GM21737 (cell line): ENCODE measurements at regions not wholly inside any gene's neighbourhood (a gene's known extent, or its start where the extent isn't known, plus 50 kb on each side); places are given as distances from the start of the nearest gene placed in this dataset.

Source experiments
- ATAC-seq: cut with Tn5 transposase; IDR thresholded peaks from one replicate; pipeline ENCODE4 v1.9.1; 2021; ENCODE audit warnings: mild to moderate bottlenecking, moderate library complexity; ENCODE audit not compliant: unreplicated experiment

DNA sequence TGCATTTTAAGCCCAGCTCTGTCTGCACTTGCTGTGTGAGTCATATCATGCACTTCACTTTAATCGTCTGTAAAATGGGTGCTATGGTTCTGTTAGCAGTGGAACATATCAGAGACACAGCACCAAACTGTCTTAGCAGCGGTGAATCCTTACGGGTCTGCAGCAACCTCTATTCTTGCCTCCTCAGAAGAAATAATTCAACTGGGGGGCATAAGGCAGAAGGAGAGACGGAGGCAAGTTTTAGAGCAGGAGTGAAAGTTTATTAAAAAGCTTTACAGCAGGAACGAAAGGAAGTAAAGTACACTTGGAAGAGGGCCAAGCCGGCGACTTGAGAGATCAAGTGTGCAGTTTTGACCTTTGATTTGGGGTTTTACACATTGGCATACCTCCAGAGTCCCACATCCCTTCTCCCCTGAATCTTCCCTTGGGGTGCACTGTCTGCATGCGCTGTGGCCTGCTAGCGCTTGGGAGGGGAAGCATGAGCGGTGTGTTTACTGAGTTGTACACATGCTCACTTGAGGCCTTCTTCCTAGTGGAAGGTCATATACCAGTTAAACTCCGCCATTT, 109.8 kb downstream of the DDX1 start:
- no peak for ATAC-seq

DNA sequence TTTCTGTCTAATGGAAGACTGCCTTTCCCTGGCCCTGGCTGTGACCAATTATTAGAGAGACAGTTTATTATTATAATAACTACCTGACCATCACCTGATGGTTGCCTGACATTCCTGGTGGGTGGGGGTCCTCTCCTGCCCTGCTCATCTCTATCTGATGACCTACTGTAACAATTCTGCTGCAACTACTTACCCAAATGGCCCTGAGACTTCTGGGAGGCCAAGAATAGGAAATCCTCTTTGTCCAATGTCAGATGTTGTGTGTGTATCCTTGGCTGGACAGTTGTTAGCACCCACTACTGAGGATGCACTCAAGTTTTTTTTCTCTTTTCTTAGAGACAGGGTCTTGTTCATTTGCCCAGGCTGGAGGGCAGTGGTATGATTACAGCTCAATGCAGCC, 110.3 kb downstream of the DDX1 start:
- ATAC-seq: no peak

DNA sequence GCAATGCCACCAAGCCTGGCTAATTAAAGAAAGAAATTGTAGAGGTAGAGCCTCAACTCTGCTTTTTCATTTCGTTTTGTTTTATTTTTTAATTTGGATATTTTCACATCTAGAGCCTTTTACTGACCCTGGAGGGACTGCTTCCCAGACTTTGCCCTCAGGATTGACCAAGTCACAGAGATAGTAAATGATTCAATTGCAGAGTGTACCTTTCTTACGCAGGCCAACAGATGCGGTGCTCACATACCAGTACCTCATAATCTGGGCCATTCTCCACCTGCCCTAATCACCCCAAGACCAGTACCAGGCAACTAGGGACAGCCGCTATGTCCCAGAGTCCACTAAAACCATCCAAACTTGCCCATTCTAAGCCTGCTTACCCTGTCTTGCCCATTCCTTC, 110.8 kb downstream of the DDX1 start:
- ATAC-seq: no peak

DNA sequence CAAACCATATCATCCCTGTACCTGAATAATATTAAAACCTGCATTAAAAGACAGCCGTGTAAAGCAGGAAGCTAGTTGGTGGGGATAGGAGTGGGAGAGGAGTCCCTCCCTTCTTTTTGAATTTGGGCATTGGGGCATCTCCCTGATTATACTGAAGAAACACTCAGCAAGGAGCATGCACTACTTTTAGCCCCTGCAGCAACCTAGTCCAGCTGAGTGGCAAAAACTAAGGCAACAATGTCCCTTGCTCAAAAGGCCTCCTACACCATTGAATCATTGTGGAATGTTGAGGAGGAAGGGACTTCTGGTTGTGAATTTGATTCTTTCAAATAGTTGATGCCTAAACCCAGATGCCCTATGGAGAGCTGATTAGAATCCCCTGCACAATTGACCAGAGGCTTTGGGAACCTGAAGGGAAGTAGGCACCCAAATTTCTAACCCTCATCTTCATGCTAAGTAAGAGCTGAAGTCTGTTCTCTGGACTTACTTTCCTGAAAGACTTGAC, 111.7 kb downstream of the DDX1 start:
- no peak for ATAC-seq

DNA sequence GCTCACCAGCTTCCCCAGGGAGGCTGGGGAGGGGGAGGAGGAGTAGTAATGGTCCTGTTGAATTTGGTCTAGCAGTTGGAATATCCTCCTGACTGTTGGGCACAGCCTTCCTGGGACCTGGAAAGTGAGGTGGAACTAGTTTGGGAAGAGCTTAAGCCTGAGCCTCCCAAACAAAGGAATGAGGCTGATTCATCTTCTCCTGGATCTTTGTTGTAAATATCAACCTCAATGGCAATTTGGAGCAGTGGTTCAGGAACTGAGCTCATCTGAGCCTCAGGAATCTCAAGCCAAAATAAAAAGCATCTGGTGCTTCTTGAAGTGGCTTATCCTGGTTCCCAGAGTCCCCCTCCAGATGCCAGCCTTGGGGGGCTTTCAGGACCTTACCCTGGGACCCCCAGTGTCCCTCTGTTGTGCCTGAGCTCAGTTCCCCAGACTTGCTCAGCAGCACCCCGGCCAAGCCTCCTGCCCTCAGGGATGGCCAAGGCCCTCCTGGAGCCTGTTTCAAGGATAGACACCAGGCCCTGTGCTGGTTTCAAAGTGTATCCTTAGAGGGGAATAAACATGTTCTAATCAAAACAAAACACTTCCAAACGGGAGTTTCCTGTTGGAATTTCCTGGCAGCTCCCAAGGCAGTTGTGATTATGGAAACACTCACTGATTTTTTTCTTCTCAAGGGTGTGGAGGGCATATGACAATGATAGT, 112.6 kb downstream of the DDX1 start:
- no peak for ATAC-seq

DNA sequence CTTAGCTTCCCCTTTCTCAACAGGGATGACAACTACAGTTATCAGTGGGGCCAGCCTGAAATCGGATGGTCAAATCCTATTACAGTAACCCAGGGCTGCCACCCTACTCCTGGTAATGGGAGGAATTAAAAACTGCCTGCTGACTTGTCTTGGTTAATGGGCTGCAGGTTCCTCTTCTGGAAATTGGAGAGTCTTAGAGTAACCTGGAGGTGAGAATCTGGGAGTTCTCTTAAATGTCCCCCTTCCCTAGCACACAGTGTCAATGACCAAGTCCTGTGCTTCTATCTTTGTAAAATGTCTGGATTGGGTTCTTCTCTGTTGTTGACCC, 113.1 kb downstream of the DDX1 start:
- ATAC-seq: no peak

DNA sequence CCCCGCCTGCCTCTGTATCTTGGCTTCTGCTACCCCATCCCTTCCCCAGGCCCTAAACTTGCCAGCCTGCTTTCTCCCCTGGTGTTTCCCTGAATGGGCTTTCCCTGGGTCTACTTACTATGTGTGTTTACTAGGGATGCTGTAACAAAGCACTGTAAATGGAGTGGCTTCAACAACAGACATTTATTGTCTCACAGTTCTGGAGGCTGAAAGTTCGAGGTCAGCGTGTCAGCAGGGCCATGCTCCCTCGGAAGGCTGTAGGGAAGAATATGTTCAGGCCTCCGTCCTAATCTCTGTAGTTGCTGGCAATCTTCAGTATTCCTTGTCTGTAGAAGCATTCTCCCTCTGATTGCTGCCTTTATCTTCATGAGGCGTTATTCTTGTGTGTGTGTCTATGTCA, 113.6 kb downstream of the DDX1 start:
- ATAC-seq: no peak

DNA sequence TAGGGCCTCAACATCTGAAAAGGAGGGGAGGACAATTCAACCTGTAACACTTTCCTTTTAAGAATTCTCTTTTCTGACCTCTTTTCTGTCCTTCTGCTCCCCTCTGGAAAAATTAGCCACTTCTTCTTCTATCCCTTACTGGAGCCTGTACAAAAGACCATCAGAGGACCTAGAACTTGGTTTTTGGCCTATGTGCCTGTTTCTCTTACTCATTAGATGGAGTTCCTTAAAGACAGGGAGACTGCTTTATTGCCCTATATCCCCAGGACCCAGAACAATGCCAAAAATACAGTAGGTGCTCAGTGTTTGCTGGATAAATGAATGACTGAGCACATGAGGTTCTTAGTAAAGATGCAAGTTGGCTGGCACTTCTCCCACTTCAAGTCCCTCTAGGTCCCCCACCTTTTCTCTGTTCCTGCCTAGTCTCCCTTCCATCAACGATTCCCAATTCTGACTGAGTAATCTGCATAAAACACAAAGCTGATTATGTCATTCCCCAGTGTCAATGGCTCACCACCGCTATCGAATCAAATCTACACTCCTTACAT, 114.2 kb downstream of the DDX1 start:
- ATAC-seq: no peak

DNA sequence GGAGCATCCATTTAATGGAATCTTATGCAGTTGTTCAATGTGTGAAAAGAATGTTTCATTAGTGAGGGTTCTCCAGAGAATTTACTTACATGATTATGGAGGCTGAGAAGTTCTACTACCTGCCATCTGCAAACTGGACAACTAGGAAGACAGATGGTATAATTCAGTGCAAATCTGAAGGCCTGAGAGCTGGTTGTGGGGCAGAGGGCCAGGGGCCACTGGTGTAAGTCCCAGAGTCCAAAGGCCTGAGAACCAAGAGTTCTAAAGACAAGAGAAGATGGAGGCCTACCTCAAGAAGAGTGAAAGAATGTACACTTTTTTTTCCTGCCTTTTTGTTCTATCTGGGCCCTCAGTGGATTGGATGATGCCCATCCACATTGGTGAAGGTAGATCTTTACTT, 114.8 kb downstream of the DDX1 start:
- no peak for ATAC-seq

DNA sequence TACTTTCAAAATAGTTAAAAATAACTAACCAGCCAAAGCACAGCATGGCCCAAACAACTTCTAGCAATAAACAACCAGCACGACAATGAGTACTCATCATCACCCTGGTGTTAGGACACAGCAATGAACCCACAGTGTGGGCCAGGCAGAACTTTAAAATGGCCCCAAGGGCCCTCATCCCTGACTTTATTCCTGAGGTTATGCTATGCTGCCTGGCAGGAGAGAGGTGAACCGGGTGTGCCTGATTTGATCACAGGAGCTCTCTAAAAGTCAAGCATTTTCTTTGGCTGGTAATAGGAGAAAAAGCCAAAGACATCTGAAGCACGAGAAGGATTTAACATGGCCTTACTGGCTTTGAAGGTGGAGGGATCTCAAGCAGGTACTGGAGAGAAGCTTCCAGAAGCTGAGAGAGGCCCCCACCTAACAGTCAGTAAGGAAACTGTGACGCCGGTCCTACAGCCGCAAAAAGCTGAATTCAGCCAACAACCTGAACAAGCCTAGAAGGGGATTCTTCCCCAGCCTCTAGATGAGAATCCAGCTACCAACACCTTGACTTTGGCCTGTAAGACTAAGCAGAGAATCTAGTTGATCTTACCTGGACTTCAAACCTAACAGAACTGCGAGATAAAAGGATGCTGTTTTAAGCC, 115.4 kb downstream of the DDX1 start:
- ATAC-seq: no peak

DNA sequence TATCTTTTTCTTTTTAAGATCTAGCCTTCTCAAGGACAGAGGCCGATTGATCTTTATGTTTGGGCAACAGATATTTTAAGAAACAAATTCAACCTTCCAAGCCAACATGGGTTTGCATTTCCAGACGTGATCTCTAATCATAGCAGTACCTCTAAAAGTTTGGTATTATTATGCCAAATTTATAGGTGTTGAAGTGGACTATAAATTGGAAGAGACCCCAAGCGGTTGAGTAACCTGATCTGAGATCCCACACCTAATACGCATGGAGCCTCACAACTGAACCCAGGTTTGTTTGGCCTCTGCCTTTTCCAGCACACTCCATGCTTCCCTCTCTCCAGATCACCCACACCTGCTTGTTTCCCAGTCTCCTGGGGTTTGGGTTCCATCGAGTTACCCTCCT, 116.5 kb downstream of the DDX1 start:
- ATAC-seq: no peak

DNA sequence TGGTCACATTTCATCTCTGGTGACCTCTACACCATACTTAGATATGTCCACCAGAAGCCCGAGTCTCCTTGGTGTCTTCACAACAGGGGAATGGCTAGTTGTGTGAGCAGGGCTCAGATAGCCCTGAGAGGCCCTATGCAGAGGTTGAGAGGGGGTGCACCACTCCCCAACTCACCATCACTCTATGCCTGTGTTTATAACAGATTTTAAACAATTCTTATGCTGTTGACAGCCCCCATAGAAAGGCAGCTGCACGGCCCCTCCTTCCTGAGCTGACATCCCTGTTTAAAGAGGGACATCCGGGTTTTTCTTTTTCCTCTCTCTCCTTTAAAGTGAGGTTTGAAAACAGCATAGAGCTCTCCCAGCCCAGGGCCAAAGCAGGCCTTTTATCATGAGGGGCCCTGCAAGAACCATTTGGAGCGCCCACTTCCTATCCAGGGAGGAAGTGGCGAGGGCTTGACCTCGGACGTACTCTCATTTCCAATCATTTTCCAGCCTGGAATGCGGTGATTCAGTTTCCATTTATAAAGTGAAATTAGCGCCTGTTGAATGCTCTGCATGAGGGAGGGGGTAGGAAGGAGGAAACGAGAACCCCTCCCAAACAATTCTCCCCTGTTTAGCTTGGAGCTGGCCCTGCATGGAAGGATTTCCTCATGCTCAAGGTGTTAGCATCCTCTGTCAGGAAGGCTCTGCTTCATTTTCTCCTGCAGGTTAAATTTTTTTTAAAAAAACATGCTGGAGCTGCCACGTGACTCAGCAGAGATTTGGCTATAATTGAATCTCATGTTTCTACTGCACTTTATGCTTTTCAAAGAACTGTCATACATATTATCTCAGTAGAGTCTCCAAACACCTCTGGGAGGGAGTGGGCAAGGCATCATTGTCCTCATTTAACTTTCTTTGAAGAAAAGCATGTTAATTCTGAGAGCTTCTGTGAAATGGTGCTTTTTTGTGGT, 117.5 kb downstream of the DDX1 start:
- no peak for ATAC-seq

DNA sequence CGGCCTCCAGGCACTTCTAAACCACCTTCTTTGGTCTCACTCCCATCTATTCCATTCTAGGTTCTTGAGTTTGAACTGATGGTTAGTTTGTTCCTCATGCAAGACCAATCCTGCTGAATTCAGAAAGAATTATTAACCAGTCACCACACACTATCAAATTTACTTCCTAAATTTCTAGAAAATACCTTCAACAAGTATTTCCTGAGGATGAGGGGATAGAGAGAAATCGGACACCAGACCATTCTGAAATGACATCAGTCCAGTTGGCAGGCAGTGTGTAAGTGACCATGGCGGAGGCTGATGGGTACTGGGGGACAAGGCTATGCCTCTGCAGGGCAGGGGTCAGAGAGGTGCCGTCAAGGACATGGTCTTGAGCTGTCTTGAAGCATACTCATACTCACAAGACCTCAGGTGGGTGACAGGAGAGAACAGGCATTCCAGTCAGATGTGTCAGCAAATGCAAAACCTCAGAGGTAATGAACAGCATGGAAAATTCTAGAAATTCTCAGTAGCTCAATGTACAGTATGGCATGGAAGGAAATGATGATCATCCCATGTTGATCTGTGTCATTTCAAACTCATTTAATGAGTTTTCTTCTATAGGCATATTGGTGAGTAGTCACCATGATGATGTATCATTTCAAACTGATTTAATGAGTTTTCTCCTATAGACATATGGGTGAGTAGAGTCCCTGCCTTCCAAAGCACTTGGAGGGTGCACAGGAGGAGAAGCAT, 119.6 kb downstream of the DDX1 start:
- ATAC-seq: no peak

DNA sequence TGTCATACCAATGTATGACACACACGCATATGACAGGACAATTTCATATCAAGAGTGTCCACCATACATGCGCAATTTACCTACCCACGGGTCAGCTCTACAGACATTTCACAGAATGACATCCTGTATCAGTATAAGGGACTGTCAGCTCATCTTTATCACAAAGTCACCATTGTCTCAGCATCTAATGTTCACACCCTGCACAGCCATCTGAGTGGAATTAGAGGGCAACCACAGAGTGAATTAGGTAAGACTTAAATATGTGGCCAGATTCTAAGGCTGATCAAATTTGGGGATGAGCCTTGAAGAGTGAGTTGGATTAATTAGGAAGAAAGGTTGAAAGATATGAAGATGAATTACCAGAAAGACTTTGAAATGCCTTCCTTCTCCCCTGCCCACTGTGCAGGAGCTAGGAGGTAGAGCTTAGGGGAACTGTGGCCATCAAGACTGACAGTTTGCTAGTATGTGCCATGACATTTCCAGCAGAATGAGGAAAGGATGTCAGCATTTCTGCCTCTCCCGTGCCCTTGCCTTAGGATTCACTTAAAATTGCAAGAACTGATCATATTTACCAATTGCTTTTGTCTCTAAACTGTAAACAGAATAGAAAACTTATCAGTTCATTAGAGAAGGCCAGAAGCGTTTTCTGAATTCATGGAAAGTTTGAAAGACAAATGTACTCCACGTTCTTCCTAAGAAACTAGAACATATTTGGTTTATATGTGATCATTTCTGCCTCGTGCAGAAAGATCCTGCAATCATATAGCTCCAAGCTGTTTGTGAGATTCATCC, 121.1 kb downstream of the DDX1 start:
- no peak for ATAC-seq

DNA sequence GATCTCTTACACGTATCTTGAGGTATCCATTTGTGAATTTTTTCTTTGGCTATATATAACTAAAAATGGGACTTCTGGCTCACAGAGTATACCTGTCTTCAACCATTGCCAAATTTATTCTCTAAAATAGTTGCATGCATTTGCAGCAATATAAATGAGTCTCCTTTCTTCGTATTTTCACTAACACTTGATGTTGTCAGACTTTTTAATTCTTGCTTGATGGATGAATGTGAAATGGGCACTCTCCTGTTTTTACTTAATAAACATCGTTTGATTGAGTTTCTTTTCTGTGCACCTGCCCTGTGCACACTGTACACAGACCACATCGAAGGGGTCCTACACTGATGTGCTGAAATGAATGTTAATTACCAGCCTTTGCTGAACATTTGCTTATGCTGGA, 121.8 kb downstream of the DDX1 start:
- ATAC-seq: no peak

DNA sequence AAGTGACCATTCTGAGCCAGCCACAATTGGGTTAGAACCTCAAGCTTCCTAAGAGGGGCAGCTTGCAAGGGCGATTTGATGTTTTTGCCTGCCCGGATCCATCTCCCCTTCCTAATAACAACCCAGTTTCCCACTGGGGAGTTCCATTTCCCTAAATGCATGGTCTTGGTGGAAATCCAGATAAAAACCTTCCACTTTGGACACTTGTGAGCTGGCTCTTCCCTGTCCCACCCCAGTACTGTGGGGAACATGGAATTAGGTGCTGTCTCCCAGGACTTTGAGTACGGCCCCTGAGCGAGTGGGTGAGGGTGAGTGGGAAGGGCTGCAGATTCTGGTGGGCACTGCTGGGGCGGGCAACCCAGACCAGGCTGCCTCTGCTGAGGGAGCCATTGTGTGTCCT, 122.3 kb downstream of the DDX1 start:
- no peak for ATAC-seq

DNA sequence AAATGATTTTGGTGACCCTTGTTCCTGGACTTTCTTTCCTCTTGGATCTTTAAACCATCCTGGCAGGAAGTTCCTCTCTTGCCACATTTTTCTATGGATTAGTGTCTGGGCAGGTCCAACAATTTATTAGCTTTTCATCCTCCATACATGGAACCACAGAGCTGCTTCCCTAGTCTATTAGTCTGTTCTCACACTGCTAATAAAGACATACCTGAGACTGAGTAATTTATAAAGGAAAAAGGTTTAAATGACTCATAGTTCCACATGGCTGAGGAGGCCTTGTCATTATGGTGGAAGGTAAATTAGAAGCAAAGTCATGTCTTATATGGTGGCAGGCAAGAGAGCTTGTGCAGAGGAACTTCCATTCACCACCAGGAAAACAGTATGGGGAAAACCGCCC, 122.9 kb downstream of the DDX1 start:
- no peak for ATAC-seq

DNA sequence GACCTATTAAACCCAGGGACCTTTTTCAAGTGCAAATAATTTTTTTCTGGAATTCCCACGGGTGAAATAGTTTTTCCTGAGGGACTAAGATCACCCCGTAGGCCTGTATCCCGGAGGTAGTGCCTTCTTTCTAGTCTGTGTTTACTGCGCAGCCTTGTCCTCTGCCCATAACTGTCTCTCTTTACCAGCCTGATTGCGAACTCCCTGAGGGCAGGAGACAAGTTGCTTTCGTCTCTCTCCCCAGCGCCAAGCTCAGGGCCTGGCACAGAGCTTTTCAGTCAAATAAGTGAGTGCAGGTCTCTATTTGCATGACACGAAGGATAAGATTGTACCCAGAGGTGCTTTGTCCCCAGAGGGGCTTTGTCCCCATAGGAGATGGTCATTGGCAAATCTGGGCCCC, 123.9 kb downstream of the DDX1 start:
- no peak for ATAC-seq

DNA sequence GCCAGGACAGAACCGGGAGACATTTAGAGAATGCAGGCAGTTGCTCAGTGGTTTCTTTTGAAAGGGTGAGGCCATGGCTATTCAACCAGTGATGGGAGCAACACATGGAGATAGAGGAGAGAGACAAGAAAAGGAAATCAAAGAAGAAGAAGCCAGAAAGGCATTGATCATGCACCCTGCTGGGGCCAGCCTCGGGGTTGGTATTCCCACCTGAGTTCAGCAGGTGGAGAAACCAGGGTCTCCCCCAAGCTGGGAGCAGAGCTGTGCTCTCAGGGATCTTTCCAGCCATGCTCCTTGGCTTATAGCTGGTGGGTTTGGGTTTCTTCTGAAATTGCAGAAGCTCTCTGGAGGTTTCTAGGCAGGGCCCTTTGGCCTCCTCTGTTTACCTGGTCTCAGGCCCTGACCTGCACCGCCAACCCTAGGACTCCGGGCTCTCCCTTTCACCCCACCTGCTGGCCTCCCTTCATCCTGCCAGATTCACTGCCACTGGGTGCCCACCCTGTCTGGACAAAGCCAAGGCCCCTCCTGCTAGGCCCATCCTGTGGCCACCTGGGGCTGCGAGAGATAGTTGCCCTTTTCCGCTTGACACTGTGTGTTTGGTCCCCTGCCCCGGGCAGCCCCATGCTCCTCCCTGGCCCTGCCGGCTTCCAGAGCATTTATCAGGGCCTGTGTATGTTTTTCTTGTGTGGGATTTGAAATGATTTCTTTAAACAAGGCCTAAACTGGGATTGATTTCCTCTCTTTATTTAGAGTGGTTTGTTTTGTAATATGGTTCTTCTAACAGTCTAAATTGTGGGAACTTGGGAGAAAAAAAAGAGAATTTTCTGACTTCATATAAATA, 126.7 kb downstream of the DDX1 start:
- no peak for ATAC-seq
